ENCODE measurements at regions not wholly inside any gene's neighbourhood (a gene's known extent, or its start where the extent isn't known, plus 50 kb on each side); places are given as distances from the start of the nearest gene placed in this dataset.

DNA sequence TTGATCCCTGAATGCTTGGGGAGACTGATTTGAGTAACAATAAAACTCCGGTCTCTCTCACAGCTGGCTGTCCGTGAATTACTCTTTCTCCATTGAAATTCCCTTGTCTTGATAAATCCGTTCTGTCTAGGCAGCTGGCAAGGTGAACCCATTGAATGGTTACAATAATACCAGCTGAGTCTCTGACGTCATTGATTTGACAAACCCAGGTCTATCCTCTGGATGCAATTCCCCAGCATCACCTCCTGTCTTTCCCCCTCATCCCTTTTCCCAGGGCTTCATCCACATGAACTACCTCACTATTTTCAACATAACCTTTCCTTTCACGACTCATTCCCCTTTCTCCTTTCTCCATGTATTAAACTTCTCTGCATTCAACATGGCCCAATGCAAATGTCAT, 98.7 kb upstream of the TMEM132C start:
- no peaks in the 10 kb centered on the region for H3K27me3 ChIP-seq (ENCODE audit: control insufficient read depth, insufficient read depth, low read length)
- ChIA-PET POLR2A (no interaction called here), CTCF (no interaction called here)
- H3K36me3 ChIP-seq (ENCODE audit: control insufficient read depth, insufficient read depth, low read length): no peaks in the 10 kb centered on the region
- TF ChIP-seq, protein P1, sequence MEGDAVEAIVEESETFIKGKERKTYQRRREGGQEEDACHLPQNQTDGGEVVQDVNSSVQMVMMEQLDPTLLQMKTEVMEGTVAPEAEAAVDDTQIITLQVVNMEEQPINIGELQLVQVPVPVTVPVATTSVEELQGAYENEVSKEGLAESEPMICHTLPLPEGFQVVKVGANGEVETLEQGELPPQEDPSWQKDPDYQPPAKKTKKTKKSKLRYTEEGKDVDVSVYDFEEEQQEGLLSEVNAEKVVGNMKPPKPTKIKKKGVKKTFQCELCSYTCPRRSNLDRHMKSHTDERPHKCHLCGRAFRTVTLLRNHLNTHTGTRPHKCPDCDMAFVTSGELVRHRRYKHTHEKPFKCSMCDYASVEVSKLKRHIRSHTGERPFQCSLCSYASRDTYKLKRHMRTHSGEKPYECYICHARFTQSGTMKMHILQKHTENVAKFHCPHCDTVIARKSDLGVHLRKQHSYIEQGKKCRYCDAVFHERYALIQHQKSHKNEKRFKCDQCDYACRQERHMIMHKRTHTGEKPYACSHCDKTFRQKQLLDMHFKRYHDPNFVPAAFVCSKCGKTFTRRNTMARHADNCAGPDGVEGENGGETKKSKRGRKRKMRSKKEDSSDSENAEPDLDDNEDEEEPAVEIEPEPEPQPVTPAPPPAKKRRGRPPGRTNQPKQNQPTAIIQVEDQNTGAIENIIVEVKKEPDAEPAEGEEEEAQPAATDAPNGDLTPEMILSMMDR (IDR thresholded peaks at IDR 0.05; ENCODE audit: insufficient read depth, low read depth, low read length): no peak
- no peak overlapping the region for H3K4me3 ChIP-seq (ENCODE audit: low read depth, low read length)
- DNase-seq (ENCODE audit: low read depth): no peak

DNA sequence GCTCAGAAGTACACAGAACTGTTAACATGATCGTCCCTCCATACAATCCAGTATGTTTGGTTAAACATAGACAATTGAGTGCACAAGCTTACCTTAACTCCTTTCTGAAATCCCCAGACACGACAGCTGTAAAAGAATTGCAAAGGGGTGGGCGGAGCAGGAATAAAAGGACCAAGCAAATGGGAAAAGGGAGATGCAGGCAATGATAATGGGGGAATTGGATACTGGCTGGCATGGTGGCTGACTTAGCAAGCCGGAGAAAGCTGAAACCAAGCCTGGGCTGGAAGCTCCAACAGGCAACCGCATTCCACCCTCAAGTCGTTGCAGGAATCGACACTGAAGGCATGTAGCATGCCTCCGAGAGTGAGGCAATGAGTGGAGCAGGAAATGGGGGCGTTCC, 96.8 kb upstream of the TMEM132C start:
- Histone ChIP-seq H3K4me3 (ENCODE audit: low read depth, low read length) (no peak overlapping the region), H3K27me3 (ENCODE audit: control insufficient read depth, insufficient read depth, low read length) (no peaks in the 10 kb centered on the region), H3K36me3 (ENCODE audit: control insufficient read depth, insufficient read depth, low read length) (no peaks in the 10 kb centered on the region)
- DNase-seq (ENCODE audit: low read depth): no peak
- POLR2A ChIA-PET: no interaction called here
- TF ChIP-seq, protein P1 (IDR thresholded peaks at IDR 0.05; ENCODE audit: insufficient read depth, low read depth, low read length): no peak
- CTCF ChIA-PET: no interaction called here

DNA sequence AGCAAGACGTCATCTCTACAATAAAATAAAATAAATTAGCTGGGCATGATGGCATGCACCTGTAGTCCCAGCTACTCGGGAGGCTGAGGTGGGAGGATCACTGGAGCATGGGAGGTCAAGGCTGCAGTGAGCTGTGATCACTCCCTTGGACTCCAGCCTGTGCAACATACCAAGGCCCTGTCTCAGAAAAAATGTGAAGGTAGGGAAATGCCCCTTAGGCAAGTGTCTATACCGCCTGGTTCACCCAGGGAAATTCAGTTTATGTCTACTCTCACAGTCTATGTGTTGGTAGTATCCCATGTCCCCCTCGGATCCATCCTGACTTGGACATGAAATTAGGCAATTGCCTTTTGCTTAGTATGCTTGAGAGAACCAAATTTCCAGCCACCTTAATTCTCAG, 88.4 kb upstream of the TMEM132C start:
- CTCF ChIA-PET: no interaction called here
- no peaks in the 10 kb centered on the region for H3K27me3 ChIP-seq (ENCODE audit: control insufficient read depth, insufficient read depth, low read length)
- POLR2A ChIA-PET: no interaction called here
- TF ChIP-seq, protein P1 (IDR thresholded peaks at IDR 0.05; ENCODE audit: insufficient read depth, low read depth, low read length): no peak
- H3K4me3 ChIP-seq (ENCODE audit: low read depth, low read length): no peak overlapping the region
- H3K36me3 ChIP-seq (ENCODE audit: control insufficient read depth, insufficient read depth, low read length): no peaks in the 10 kb centered on the region
- no peak for DNase-seq (ENCODE audit: low read depth)

DNA sequence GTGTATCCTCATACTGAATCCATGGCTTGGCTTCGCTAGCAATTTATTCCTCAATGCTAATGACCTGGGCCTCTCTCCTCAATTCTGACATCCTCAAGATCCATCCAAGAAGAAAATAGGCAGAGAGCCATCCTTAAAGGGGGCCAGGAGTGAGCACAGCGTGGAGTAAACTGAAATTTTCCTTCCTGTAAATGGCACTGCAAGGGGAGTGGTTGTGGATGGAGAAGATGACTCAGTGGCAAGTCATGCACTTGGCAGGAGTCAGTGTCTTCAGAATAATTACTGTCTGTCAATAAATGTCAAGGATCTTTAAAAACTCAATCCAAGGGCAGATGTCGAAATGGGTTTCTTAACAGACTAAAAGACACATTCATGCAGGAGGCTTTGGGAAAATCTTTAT, 88.0 kb upstream of the TMEM132C start:
- DNase-seq (ENCODE audit: low read depth): no peak
- Histone ChIP-seq H3K27me3 (ENCODE audit: control insufficient read depth, insufficient read depth, low read length) (no peaks in the 10 kb centered on the region), H3K4me3 (ENCODE audit: low read depth, low read length) (no peak overlapping the region), H3K36me3 (ENCODE audit: control insufficient read depth, insufficient read depth, low read length) (no peaks in the 10 kb centered on the region)
- ChIA-PET POLR2A (no interaction called here), CTCF (no interaction called here)
- TF ChIP-seq, protein P1 (IDR thresholded peaks at IDR 0.05; ENCODE audit: insufficient read depth, low read depth, low read length): no peak

DNA sequence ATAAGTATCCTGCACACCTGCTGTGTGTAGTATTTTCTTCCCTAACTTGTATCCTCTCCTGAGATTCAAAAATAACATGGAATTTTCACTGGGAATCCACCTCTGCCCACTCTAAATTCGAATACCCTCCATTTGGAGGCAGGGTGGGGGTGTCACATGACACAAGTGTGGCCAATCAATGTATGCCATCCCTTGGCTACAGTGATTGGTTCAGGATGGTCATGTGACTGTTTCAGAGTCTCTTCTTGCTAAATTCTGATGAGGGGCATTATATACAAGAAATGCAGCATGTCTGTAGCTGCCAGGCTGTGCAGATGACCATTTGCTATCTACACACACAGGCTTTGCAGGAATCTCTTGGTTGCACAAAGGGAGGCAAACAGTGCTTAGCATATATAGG, 86.8 kb upstream of the TMEM132C start:
- TF ChIP-seq, protein P1 (IDR thresholded peaks at IDR 0.05; ENCODE audit: insufficient read depth, low read depth, low read length): no peak
- no peaks in the 10 kb centered on the region for H3K36me3 ChIP-seq (ENCODE audit: control insufficient read depth, insufficient read depth, low read length)
- no peak overlapping the region for H3K4me3 ChIP-seq (ENCODE audit: low read depth, low read length)
- CTCF ChIA-PET: no interaction called here
- H3K27me3 ChIP-seq (ENCODE audit: control insufficient read depth, insufficient read depth, low read length): no peaks in the 10 kb centered on the region
- DNase-seq (ENCODE audit: low read depth): no peak
- POLR2A ChIA-PET: no interaction called here
